OCI-LY7 (cell line): ENCODE measurements at regions not wholly inside any gene's neighbourhood (a gene's known extent, or its start where the extent isn't known, plus 50 kb on each side); places are given as distances from the start of the nearest gene placed in this dataset.

Source experiments
- BruUV-seq: library from RNA; stranded (reverse); fragments of 400-500 nt; replicated peaks from 2 replicates; lab custom pipeline; 2021; lab: Mats Ljungman, UMichigan
- CTCF ChIA-PET: fragments of 300-600 bp; sonication (Branson Sonifier 250); formaldehyde crosslinking; loops from one replicate; lab custom pipeline; 2022; ENCODE audit warnings: antibody characterized with exemption; ENCODE audit not compliant: unreplicated experiment; lab: Charles Lee
- POLR2A ChIA-PET: fragments of 300-600 bp; sonication (Branson Sonifier 250); formaldehyde crosslinking; loops from one replicate; lab custom pipeline; 2022; ENCODE audit warnings: antibody characterized with exemption; lab: Charles Lee
- DNase-seq: peaks from one replicate; pipeline ENCODE4 v3.0.0-alpha.2; 2015; ENCODE audit warnings: low spot score
- H2AFZ ChIP-seq: fragments of 200-600 bp; sonication (generic), shearing (Covaris generic); 2 replicates; pipeline ENCODE4 v1.6.1; 2014; ENCODE audit warnings: mild to moderate bottlenecking, antibody characterized with exemption, low read length, moderate library complexity
- H3K27ac ChIP-seq: fragments of 200-600 bp; sonication (generic); 2 replicates; pipeline ENCODE4 v1.5.1; 2014; ENCODE audit warnings: mixed run types, low read depth, mild to moderate bottlenecking, moderate library complexity, low read length, inconsistent platforms; ENCODE audit not compliant: poor library complexity, severe bottlenecking
- H3K36me3 ChIP-seq: fragments of 200-600 bp; sonication (generic); 2 replicates; pipeline ENCODE4 v1.6.1; 2014; ENCODE audit warnings: mild to moderate bottlenecking, antibody characterized with exemption, low read length, moderate library complexity, mixed read lengths; ENCODE audit not compliant: insufficient read depth
- H3K4me1 ChIP-seq: fragments of 200-600 bp; sonication (generic); 2 replicates; pipeline ENCODE4 v1.5.1; 2014; ENCODE audit warnings: mild to moderate bottlenecking, low read length; ENCODE audit not compliant: insufficient read depth, poor library complexity, severe bottlenecking
- H3K4me2 ChIP-seq: fragments of 200-600 bp; sonication (generic); 2 replicates; pipeline ENCODE4 v1.6.1; 2014; ENCODE audit warnings: mild to moderate bottlenecking, low read length
- H3K4me3 ChIP-seq: fragments of 200-600 bp; sonication (generic); 2 replicates; pipeline ENCODE4 v1.5.1; 2014; ENCODE audit warnings: mild to moderate bottlenecking, low read depth, low read length; ENCODE audit not compliant: poor library complexity, severe bottlenecking
- H3K79me2 ChIP-seq: fragments of 200-600 bp; sonication (generic); 2 replicates; pipeline ENCODE4 v1.6.1; 2016; ENCODE audit warnings: low read depth, mild to moderate bottlenecking, low read length, moderate library complexity, mixed read lengths; ENCODE audit not compliant: insufficient read depth
- H3K9me2 ChIP-seq: fragments of 200-600 bp; sonication (generic); 2 replicates; pipeline ENCODE4 v1.6.1; 2016; ENCODE audit warnings: mild to moderate bottlenecking, low read length, mixed read lengths; ENCODE audit not compliant: insufficient read depth
- H3K9me3 ChIP-seq: fragments of 200-600 bp; sonication (generic); 2 replicates; pipeline ENCODE4 v1.6.1; 2014; ENCODE audit warnings: mild to moderate bottlenecking, mixed run types, low read length, mixed read lengths
- H4K20me1 ChIP-seq: fragments of 200-600 bp; sonication (generic); 2 replicates; pipeline ENCODE4 v1.6.1; 2014; ENCODE audit warnings: mild to moderate bottlenecking, antibody characterized with exemption, low read length, moderate library complexity, mixed read lengths; ENCODE audit not compliant: insufficient read depth
- EZH2phosphoT487 ChIP-seq: fragments of 200-600 bp; sonication (generic); IDR thresholded peaks from 2 replicates; pipeline ENCODE4 v1.6.1; 2018; ENCODE audit warnings: low read depth, borderline replicate concordance, mild to moderate bottlenecking, mixed run types, antibody characterized with exemption, low read length, moderate library complexity, mixed read lengths
- intact Hi-C: fragments of 100-400 bp; cut with micrococcal nuclease; formaldehyde crosslinking; loops from one replicate; pipeline ENCODE4 v1.10.0; 2022; ENCODE audit not compliant: unreplicated experiment
- TF ChIP-seq, protein P1 (sequence below): fragments of 200-600 bp; sonication (generic); conservative IDR thresholded peaks from 2 replicates; pipeline ENCODE4 v1.5.1; 2014; ENCODE audit warnings: mild to moderate bottlenecking, antibody characterized with exemption, low read length, moderate library complexity, mixed read lengths

DNA sequence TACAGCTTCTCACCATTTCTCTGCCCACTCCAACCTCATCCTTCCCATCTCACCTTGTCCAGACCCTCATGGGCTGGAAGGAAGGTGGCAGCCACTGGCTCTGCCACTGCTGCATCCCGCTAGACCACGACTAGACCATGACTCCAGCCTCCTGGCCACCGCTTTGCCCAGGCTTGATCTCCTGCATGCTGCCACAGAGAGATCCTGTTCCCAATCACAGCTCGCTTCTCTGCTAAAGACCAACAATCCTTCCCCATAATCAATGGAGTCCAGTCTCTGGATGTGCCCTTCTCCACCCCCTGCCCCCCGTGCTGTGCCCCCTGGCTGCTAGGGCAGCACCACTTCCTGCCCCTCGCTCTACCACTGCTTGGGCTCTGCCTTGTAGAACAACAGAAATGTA, 64.9 kb upstream of the DMRTB1 start:
- ChIA-PET POLR2A (no interaction called here), CTCF (no interaction called here)
- no TSS peak for BruUV-seq
- H3K27ac ChIP-seq, result no peak overlapping the region
- H3K9me2 ChIP-seq, result no peaks in the 10 kb centered on the region
- H3K9me3 ChIP-seq, result no peaks in the 10 kb centered on the region
- no peak overlapping the region for H3K4me3 ChIP-seq
- no peaks in the 10 kb centered on the region for H4K20me1 ChIP-seq
- no peaks in the 10 kb centered on the region for H3K36me3 ChIP-seq
- TF ChIP-seq, protein P1, sequence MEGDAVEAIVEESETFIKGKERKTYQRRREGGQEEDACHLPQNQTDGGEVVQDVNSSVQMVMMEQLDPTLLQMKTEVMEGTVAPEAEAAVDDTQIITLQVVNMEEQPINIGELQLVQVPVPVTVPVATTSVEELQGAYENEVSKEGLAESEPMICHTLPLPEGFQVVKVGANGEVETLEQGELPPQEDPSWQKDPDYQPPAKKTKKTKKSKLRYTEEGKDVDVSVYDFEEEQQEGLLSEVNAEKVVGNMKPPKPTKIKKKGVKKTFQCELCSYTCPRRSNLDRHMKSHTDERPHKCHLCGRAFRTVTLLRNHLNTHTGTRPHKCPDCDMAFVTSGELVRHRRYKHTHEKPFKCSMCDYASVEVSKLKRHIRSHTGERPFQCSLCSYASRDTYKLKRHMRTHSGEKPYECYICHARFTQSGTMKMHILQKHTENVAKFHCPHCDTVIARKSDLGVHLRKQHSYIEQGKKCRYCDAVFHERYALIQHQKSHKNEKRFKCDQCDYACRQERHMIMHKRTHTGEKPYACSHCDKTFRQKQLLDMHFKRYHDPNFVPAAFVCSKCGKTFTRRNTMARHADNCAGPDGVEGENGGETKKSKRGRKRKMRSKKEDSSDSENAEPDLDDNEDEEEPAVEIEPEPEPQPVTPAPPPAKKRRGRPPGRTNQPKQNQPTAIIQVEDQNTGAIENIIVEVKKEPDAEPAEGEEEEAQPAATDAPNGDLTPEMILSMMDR, result no peak
- no peak for TF ChIP-seq EZH2phosphoT487
- no peak overlapping the region for H3K4me2 ChIP-seq
- intact Hi-C loops, result loop anchor here (5.0 kb wide), 1 partner anchor 102 kb away; no protein-coding TSS in a partner anchor
- no peak overlapping the region for H2AFZ ChIP-seq
- peaks cover 12% of the 10 kb centered on the region for H3K4me1 ChIP-seq
- no peak for DNase-seq
- H3K79me2 ChIP-seq, result no peaks in the 10 kb centered on the region

DNA sequence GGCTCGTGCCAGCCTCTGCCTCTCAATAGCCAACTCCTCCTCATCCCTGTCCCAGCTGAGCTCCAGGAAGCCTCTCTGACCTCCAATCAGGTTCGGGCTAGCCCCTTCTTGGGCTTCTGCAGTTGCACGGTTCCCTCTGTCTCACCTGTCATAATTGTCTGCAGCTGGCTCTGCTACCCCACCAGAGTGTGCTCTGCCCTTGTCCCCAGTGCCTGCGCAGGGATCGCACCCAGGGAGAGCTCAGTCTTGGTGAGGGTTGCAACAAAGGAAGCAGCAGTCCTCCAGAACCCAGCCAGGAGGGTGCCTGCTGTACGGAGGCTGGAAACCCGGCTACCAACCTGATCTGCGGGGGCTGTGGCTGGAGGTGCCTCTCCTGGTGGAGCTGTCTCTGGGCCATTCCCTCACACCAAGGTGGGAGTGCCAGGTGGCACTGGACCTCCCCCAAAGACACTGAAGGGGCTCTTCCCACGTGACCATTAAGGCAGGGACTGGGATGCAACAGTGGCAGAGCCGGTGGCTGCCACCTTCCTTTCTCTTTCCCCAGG, 63.5 kb upstream of the DMRTB1 start:
- intact Hi-C loops, result no loop called here
- H3K4me3 ChIP-seq, result no peak overlapping the region
- CTCF ChIA-PET, result no interaction called here
- no peak overlapping the region for H3K27ac ChIP-seq
- H3K9me3 ChIP-seq, result no peaks in the 10 kb centered on the region
- no peaks in the 10 kb centered on the region for H3K79me2 ChIP-seq
- POLR2A ChIA-PET, result interaction anchor here (0.6 kb wide), 1 partner anchor 1912 kb away, joined by 4 read pairs; no protein-coding TSS in a partner anchor
- H3K4me2 ChIP-seq, result no peak overlapping the region
- no peak overlapping the region for H2AFZ ChIP-seq
- H3K36me3 ChIP-seq, result no peaks in the 10 kb centered on the region
- no TSS peak for BruUV-seq
- no peaks in the 10 kb centered on the region for H4K20me1 ChIP-seq
- no peaks in the 10 kb centered on the region for H3K4me1 ChIP-seq
- no peaks in the 10 kb centered on the region for H3K9me2 ChIP-seq
- TF ChIP-seq EZH2phosphoT487, result no peak
- TF ChIP-seq, protein P1, result no peak
- no peak for DNase-seq

DNA sequence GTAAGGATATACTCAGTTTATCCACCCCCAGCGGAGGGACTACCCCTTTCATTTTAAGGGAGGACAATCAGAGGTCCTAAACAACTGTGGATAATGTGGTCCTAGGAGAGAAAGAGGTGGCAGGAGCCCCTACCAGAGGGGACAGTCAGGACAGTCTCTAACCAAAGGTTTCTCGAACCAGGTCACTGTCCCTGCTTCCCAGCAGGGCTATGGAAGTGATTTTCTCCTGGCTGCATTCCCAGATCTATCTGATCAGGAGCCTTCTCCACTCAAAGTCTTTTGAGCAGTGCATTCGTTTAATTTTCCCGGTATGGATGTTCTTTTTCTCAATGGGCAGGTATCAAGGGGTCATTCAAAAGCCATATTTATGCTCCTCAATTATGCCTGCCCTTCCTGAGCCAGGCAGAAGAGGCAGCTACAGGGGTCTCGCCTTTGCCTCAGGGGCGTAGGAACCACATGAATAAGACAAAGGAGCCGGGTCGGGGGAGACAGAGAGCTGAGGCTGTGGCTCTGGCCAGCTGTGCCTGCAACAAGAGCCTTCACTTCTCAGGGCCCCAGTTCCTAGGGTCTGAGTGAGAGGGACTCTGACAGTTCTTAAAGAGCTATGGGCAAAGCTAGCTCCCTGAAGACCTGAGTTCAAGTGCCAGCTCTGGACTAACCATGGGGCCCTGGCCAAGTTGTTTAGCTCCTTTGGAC, 62.5 kb upstream of the DMRTB1 start:
- Histone ChIP-seq H3K4me1 (no peaks in the 10 kb centered on the region), H3K4me2 (no peak overlapping the region), H3K9me2 (no peaks in the 10 kb centered on the region), H3K36me3 (no peaks in the 10 kb centered on the region), H3K27ac (no peak overlapping the region), H2AFZ (no peak overlapping the region), H3K4me3 (no peak overlapping the region), H3K9me3 (no peaks in the 10 kb centered on the region), H4K20me1 (no peaks in the 10 kb centered on the region), H3K79me2 (no peaks in the 10 kb centered on the region)
- BruUV-seq, result no TSS peak
- no peak for DNase-seq
- ChIA-PET CTCF (no interaction called here), POLR2A (no interaction called here)
- no peak for TF ChIP-seq EZH2phosphoT487
- TF ChIP-seq, protein P1, result no peak
- intact Hi-C loops, result no loop called here
